Hepatocyte (in vitro differentiated cells): ENCODE measurements at regions not wholly inside any gene's neighbourhood (a gene's known extent, or its start where the extent isn't known, plus 50 kb on each side); places are given as distances from the start of the nearest gene placed in this dataset.

Experiments
- CTCF ChIP-seq: fragments of 200-600 bp; sonication (generic); IDR thresholded peaks from 2 replicates; pipeline ENCODE4 v1.5.1; 2016; ENCODE audit warnings: antibody characterized with exemption, mild to moderate bottlenecking; ENCODE audit not compliant: poor library complexity
- EZH2 ChIP-seq: fragments of 200-600 bp; sonication (generic); IDR thresholded peaks from 2 replicates; pipeline ENCODE4 v1.6.1; 2016; ENCODE audit warnings: antibody characterized with exemption, mild to moderate bottlenecking, borderline replicate concordance
- EZH2phosphoT487 ChIP-seq: fragments of 200-600 bp; sonication (generic); IDR thresholded peaks from one replicate; pipeline ENCODE4 v1.6.1; 2018; ENCODE audit warnings: antibody characterized with exemption, mild to moderate bottlenecking, low read depth, moderate library complexity; ENCODE audit not compliant: unreplicated experiment, severe bottlenecking

- TF ChIP-seq EZH2 (no peak), CTCF (no peak), EZH2phosphoT487 (no peak)
Measured at GRCh38 chr22:44431256-44431655, 66.8 kb downstream of the RTL6 start.
